Lower leg skin (tissue), 4 donors: ENCODE measurements at regions not wholly inside any gene's neighbourhood (a gene's known extent, or its start where the extent isn't known, plus 50 kb on each side); places are given as distances from the start of the nearest gene placed in this dataset.

Source experiments
- DNase-seq, 2 donors: peaks; one replicate each; pipeline ENCODE4 v3.0.0-alpha.2; 2019; ENCODE audit warnings: low spot score in 2 of 2
- H3K4me3 ChIP-seq: fragments of 200-600 bp; sonication (generic); 2 replicates; pipeline ENCODE4 v1.5.1; 2017; ENCODE audit warnings: mild to moderate bottlenecking, low read depth; ENCODE audit not compliant: poor library complexity, severe bottlenecking
- CTCF ChIP-seq, 3 donors: fragments of 450-650 bp; IDR thresholded peaks; one replicate each; pipeline ENCODE4 v1.5.1; 2016; ENCODE audit warnings: antibody characterized with exemption in 3 of 3, mild to moderate bottlenecking in 3 of 3, moderate library complexity in 2 of 3
- POLR2A ChIP-seq, 2 donors: fragments of 450-650 bp; IDR thresholded peaks; one replicate each; pipeline ENCODE4 v1.6.1; 2016 to 2017; ENCODE audit warnings: antibody characterized with exemption in 2 of 2, mild to moderate bottlenecking in 1 of 2, moderate library complexity in 1 of 2
- WGBS, 2 donors: methylation state at CpG; one replicate each; pipeline ENCODE4 v1.1.5; 2018; 5-methylcytosine and 5-hydroxymethylcytosine counted together
- intact Hi-C: fragments of 100-400 bp; cut with DNase I; formaldehyde crosslinking; loops from one replicate; pipeline ENCODE4 v1.15.0; 2023; ENCODE audit warnings: low total_unique reads

DNA sequence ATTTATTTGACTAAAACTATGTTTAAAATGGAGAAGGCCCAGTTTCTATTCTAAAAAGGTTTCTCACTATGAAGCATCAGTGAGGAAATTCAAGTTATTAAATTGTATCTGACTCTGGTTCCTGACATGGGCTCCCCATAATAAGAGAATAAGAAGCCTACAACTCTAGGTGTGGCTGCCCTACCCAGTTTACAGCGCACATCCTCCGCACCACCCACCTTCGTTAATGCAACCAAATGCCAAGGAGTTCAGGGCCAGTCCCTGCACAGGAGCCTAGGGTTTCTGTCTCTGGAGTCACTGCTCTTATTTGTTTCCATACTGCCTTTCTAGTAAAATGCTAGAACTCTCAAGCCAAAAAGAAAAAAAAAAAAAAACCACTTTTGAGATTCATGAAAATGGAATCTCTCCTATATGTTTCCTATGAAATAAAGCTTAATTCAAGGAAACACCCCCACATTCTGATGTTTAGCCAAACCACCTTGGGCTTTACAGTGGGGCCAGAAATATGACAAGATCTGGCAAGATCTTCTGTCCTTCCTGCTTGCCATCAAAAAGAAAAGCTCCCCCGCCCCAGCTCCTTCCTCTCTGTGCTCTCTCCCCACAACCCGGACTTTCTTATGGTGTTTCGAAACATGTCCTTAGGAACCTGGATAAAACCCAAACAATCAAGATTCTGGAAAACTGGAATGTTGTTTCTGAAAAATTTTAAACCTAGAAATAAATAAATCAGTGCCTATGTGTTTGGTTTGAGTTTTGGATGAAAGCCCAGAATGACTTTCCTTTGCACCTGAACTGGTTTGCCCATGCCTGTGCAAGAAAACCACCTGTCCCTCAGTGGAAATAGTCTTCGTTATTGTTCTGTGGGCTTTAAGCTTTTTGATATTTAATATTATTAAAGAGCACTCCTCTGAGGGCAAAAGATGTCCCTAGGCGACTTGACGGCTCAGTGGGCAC is 136.7 kb downstream of the SP3 start:
- H3K4me3 ChIP-seq: no peak overlapping the region
- WGBS, 2 donors: 47 to 57% methylated on average over 9 of the region's 9 CpGs
- TF ChIP-seq CTCF (IDR thresholded peaks at IDR 0.05): no peak
- TF ChIP-seq POLR2A (IDR thresholded peaks at IDR 0.05): no peak
- intact Hi-C loops: no loop called here
- peak in 1 of 2 donors; percentile 29 for DNase-seq

- DNase-seq: no peak
- intact Hi-C loops: no loop called here
- TF ChIP-seq POLR2A (IDR thresholded peaks at IDR 0.05) (no peak), CTCF (IDR thresholded peaks at IDR 0.05) (no peak)
- no peak overlapping the region for H3K4me3 ChIP-seq
- whole genome bisulfite sequencing, 2 donors: 74 to 75% methylated on average over 4 of the region's 4 CpGs
These were observed 135.4 kb downstream of the SP3 start for GRCh38 chr2:173829727-173830126.

GRCh38 chr2:173830170-173830569 is 135.0 kb downstream of the SP3 start:
- DNase-seq: no peak
- H3K4me3 ChIP-seq: no peak overlapping the region
- TF ChIP-seq CTCF (IDR thresholded peaks at IDR 0.05): no peak
- intact Hi-C loops: no loop called here
- 53 to 64% methylated on average over 4 of the region's 4 CpGs for WGBS, 2 donors

GRCh38 chr2:173831312-173832229 is 133.6 kb downstream of the SP3 start:
- TF ChIP-seq CTCF (IDR thresholded peaks at IDR 0.05) (no peak), POLR2A (IDR thresholded peaks at IDR 0.05) (no peak)
- no peak overlapping the region for H3K4me3 ChIP-seq
- WGBS, 2 donors: 73% methylated on average over 11 of the region's 11 CpGs
- peak in 1 of 2 donors; percentile 39 for DNase-seq
- intact Hi-C loops: no loop called here

- no peak overlapping the region for H3K4me3 ChIP-seq
- DNase-seq: no peak
- TF ChIP-seq CTCF (IDR thresholded peaks at IDR 0.05) (no peak), POLR2A (IDR thresholded peaks at IDR 0.05) (no peak)
- intact Hi-C loops: no loop called here
- 78 to 80% methylated on average over 2 of the region's 2 CpGs for WGBS, 2 donors
These were observed 131.0 kb downstream of the SP3 start for GRCh38 chr2:173834141-173834540.
